ENCODE measurements at regions not wholly inside any gene's neighbourhood (a gene's known extent, or its start where the extent isn't known, plus 50 kb on each side); places are given as distances from the start of the nearest gene placed in this dataset.

DNA sequence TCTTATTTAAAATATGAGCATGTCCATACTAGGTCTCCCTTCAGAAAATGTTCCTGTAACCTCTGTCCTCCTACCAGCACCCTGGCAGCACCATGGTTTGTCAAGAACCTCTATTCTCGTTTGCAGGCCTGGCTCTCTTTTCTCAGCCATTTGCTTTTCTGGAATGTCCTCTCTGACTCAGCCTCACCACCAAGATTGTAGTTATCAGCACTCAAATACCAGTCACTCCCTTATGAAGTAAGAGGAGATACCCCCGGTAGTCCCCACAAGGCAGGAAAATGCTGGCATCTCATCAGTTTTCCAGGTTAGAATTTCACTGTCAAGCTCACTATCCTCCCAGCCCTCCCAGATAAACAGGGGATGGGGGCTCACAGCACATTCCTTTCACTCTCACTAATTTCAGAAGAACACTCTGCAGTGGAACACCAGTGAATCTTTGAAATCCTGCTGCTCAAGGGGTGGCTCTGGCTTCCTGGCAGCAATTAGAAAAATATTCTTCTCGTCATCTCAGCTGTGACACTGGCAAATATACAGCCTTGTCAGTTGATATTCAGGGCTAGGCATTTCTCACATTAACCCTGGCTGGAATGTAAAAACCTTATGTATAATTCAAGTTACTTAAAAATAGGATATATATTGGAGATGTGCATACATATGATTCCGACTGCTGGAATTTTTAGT lies 129.2 kb downstream of the TBX18 start:
- TF ChIP-seq CTCF (IDR thresholded peaks at IDR 0.05) (no peak), POLR2A (IDR thresholded peaks at IDR 0.05) (no peak)

Data from body of pancreas (tissue), 4 donors.